Activated CD8-positive, alpha-beta memory T cell treated with anti-CD3 and anti-CD28 coated beads, Interleukin-2, amount 50 U/mL, for 48 hours (primary cell): ENCODE measurements at regions not wholly inside any gene's neighbourhood (a gene's known extent, or its start where the extent isn't known, plus 50 kb on each side); places are given as distances from the start of the nearest gene placed in this dataset.
"Not testable (repeated sequence)": the region's sequence is repeated elsewhere in the genome, so short reads cannot be mapped to it uniquely, and the experiment has no call there.

Experiments
- DNase-seq: peaks from one replicate; pipeline ENCODE4 v3.0.0-alpha.2; 2020

GRCh38 chr2:7830616-7831015 is 851.2 kb upstream of the ID2 start:
- no peak for DNase-seq

- no peak for DNase-seq
These were observed 846.7 kb upstream of the ID2 start for GRCh38 chr2:7835151-7835550.

GRCh38 chr2:7835693-7836680 is 845.9 kb upstream of the ID2 start:
- no peak for DNase-seq

GRCh38 chr2:7837237-7837760 is 844.6 kb upstream of the ID2 start:
- DNase-seq = no peak

- DNase-seq = no peak
These were observed 843.2 kb upstream of the ID2 start for GRCh38 chr2:7838669-7839068.

- no peak for DNase-seq
These were observed 841.0 kb upstream of the ID2 start for GRCh38 chr2:7840651-7841380.

- DNase-seq = no peak
These were observed 840.1 kb upstream of the ID2 start for GRCh38 chr2:7841751-7842150.

- DNase-seq = no peak
These were observed 837.4 kb upstream of the ID2 start for GRCh38 chr2:7844414-7844965.

GRCh38 chr2:7845332-7845731 is 836.5 kb upstream of the ID2 start:
- no peak for DNase-seq

GRCh38 chr2:7846607-7847006 is 835.2 kb upstream of the ID2 start:
- no peak for DNase-seq

- no peak for DNase-seq
These were observed 834.5 kb upstream of the ID2 start for GRCh38 chr2:7847321-7847720.

GRCh38 chr2:7849027-7849426 is 832.8 kb upstream of the ID2 start:
- no peak for DNase-seq

- DNase-seq = no peak
These were observed 832.3 kb upstream of the ID2 start for GRCh38 chr2:7849531-7849930.

- DNase-seq = no peak
These were observed 829.3 kb upstream of the ID2 start for GRCh38 chr2:7852546-7852945.

GRCh38 chr2:7857904-7858303 is 824.0 kb upstream of the ID2 start:
- DNase-seq = no peak

- no peak for DNase-seq
These were observed 823.2 kb upstream of the ID2 start for GRCh38 chr2:7858624-7859023.

- no peak for DNase-seq
These were observed 821.2 kb upstream of the ID2 start for GRCh38 chr2:7860693-7861092.

GRCh38 chr2:7861910-7862702 is 819.8 kb upstream of the ID2 start:
- no peak for DNase-seq

GRCh38 chr2:7866104-7866503 is 815.8 kb upstream of the ID2 start:
- DNase-seq = no peak

GRCh38 chr2:7866825-7867224 is 815.0 kb upstream of the ID2 start:
- DNase-seq = no peak

- no peak for DNase-seq
These were observed 814.0 kb upstream of the ID2 start for GRCh38 chr2:7867867-7868266.

- no peak for DNase-seq
These were observed 813.0 kb upstream of the ID2 start for GRCh38 chr2:7868836-7869235.

GRCh38 chr2:7876445-7876844 is 805.4 kb upstream of the ID2 start:
- not testable (repeated sequence) for DNase-seq
